ENCODE measurements at regions not wholly inside any gene's neighbourhood (a gene's known extent, or its start where the extent isn't known, plus 50 kb on each side); places are given as distances from the start of the nearest gene placed in this dataset.

GRCh38 chr7:28350662-28351061 is 61.7 kb upstream of the CREB5 start:
- WGBS, 2 experiments (ENCODE audit: extremely low coverage in 2 of 2, insufficient read length in 1 of 2) = no CpG with 5 or more reads among the region's 4 CpGs
- H4K5ac ChIP-seq (ENCODE audit: low read depth, low read length) = no peak overlapping the region
- no peak overlapping the region for H2AK9ac ChIP-seq (replicated peaks; ENCODE audit: low read depth, low read length, poor library complexity)
- no peak overlapping the region for H3K23ac ChIP-seq (ENCODE audit: low read depth, low read length)
- H3K27ac ChIP-seq (ENCODE audit: insufficient read depth, low read length) = no peak overlapping the region
- no peak overlapping the region for H3K14ac ChIP-seq (replicated peaks; ENCODE audit: low read depth, low read length)
- no peak overlapping the region for H3K9ac ChIP-seq (ENCODE audit: low read depth, low read length)
- H4K20me1 ChIP-seq (ENCODE audit: insufficient read depth, low read length) = no peaks in the 10 kb centered on the region
- no peak overlapping the region; the same call in 1 of the 2 replicates for H3K4ac ChIP-seq (ENCODE audit: low read depth, low read length)
- BruUV-seq (replicated peaks) = no TSS peak
- no peak overlapping the region for H4K91ac ChIP-seq (ENCODE audit: insufficient read depth, low read depth, low read length)
- no peak for TF ChIP-seq CHD1 (IDR thresholded peaks at IDR 0.05; ENCODE audit: low read depth, low read length)
- TF ChIP-seq BHLHE40 (IDR thresholded peaks at IDR 0.05; ENCODE audit: low read depth, low read length) = no peak
- TF ChIP-seq MXI1 (IDR thresholded peaks at IDR 0.05; ENCODE audit: borderline replicate concordance, low read depth, low read length) = no peak
- TF ChIP-seq RCOR1 (IDR thresholded peaks at IDR 0.05; ENCODE audit: insufficient replicate concordance, low read length) = no peak
- TF ChIP-seq CTCF (conservative IDR thresholded peaks at IDR 0.05; ENCODE audit: low read depth, low read length) = no peak
- no peak for TF ChIP-seq NFE2L2 (IDR thresholded peaks at IDR 0.05; ENCODE audit: low read depth, low read length)
- TF ChIP-seq MAZ (IDR thresholded peaks at IDR 0.05; ENCODE audit: borderline replicate concordance, low read depth, low read length) = no peak
- no peak for TF ChIP-seq FOS (IDR thresholded peaks at IDR 0.05; ENCODE audit: low read depth, low read length)
- TF ChIP-seq RAD21 (IDR thresholded peaks at IDR 0.05; ENCODE audit: low read length) = no peak
- no peak for TF ChIP-seq CEBPB (IDR thresholded peaks at IDR 0.05; ENCODE audit: low read depth, low read length)
- no peak for TF ChIP-seq ELK1 (IDR thresholded peaks at IDR 0.05; ENCODE audit: borderline replicate concordance, low read depth, low read length)
- TF ChIP-seq SMC3 (IDR thresholded peaks at IDR 0.05; ENCODE audit: low read depth, low read length) = no peak
- no peak for TF ChIP-seq POLR2A (IDR thresholded peaks at IDR 0.05; ENCODE audit: low read depth, low read length)
- dilution Hi-C loops (cut with HindIII; ENCODE audit: low sequenced_read_pairs, unreplicated experiment) (no loop called here), in situ Hi-C loops (cut with MboI; ENCODE audit: low sequenced_read_pairs) (no loop called here), intact Hi-C loops (cut with micrococcal nuclease) (no loop called here)
- no peak overlapping the region for H3K18ac ChIP-seq (ENCODE audit: low read depth, low read length)
- no peak overlapping the region for H2BK20ac ChIP-seq (ENCODE audit: low read depth, low read length)
- no peaks in the 10 kb centered on the region for H3K79me1 ChIP-seq (ENCODE audit: low read depth in 1 of 2, low read length in 2 of 2)
- H3K9me3 ChIP-seq (ENCODE audit: control insufficient read depth, insufficient read depth, low read length) = no peaks in the 10 kb centered on the region
- H2AFZ ChIP-seq (replicated peaks; ENCODE audit: low read length, poor library complexity) = no peak overlapping the region
- H2BK120ac ChIP-seq (ENCODE audit: low read depth, low read length) = no peak overlapping the region
- no peaks in the 10 kb centered on the region; the same call in 1 of the 2 replicates for H3K27me3 ChIP-seq (ENCODE audit: control insufficient read depth, insufficient read depth, low read length)
- ChIA-PET POLR2A (ENCODE audit: unreplicated experiment) (no interaction called here), CTCF (no interaction called here)
- no peak overlapping the region for H3K4me2 ChIP-seq (ENCODE audit: low read depth, low read length)
- no peak overlapping the region for H2AK5ac ChIP-seq (ENCODE audit: low read depth, low read length)
- no peaks in the 10 kb centered on the region for H3K36me3 ChIP-seq (ENCODE audit: control insufficient read depth, insufficient read depth, low read length)
- peaks cover 16% of the 10 kb centered on the region for H3K4me1 ChIP-seq (ENCODE audit: control insufficient read depth, insufficient read depth, low read length)
- no peak overlapping the region for H4K8ac ChIP-seq (ENCODE audit: low read depth in 2 of 2, low read length in 2 of 2)
- DNase-seq (no peak), ATAC-seq (ENCODE audit: low read depth) (no peak)
- H3K56ac ChIP-seq (ENCODE audit: extremely low read depth, insufficient read depth, low read length) = no peak overlapping the region
- no peak overlapping the region for H3K4me3 ChIP-seq (ENCODE audit: insufficient read depth, low read depth, low read length)
- no peak overlapping the region for H2BK5ac ChIP-seq (ENCODE audit: low read depth, low read length, poor library complexity, severe bottlenecking)
- H3K9me1 ChIP-seq (ENCODE audit: insufficient read depth, low read length) = 0 out of 2 replicates have a peak, but pooled peaks cover 2% of the 10 kb centered on the region
- no peak overlapping the region for H2BK15ac ChIP-seq (ENCODE audit: low read depth, low read length)

Data from IMR-90 (cell line).